ENCODE measurements at regions not wholly inside any gene's neighbourhood (a gene's known extent, or its start where the extent isn't known, plus 50 kb on each side); places are given as distances from the start of the nearest gene placed in this dataset.
"Not testable (repeated sequence)": the region's sequence is repeated elsewhere in the genome, so short reads cannot be mapped to it uniquely, and the experiment has no call there.

DNA sequence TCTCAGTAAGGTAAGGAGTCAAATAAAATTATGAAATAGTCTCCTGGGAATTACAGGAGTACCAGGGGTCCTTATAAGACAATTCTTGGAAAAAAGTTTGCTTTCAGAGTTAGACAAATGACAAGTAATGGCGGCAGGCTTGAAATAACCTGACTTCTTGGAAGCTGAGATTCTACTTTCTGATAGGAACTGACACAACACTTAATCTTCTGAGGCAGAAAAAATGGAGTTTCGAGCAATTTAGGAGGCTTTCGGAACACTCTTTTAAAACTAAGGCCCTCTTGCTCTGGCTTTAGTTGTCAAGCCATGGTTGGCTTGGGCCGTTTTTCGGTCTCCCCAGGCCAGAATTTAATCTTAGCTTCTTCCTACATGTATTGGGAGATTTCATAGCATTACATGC is 260.0 kb downstream of the GATA3 start:
- Histone ChIP-seq H3K4me1 (no peaks in the 10 kb centered on the region), H3K4me3 (no peak overlapping the region), H3K27ac (no peak overlapping the region), H3K27me3 (no peaks in the 10 kb centered on the region), H3K9me3 (replicated peaks) (no peaks in the 10 kb centered on the region), H3K36me3 (no peaks in the 10 kb centered on the region)
- DNase-seq, result no peak

DNA sequence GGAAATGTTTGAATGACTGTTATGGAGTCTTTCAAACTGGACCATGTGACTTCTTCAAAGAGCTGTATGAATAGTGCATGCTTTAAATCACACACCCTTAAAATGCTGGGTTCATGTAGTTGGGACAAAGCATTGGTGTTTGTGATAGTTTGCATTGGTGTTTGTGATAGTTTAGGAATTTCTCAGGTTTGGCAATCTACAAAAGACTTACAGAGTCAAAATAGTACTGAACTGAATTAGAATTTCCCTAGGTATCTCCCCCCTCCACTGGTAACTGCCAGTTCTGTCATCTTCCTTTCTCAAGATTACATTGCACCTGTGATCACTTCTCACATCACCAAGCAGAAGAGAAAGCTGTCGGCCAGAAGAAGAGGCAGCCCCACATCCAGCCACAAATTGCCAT is 261.1 kb downstream of the GATA3 start:
- H3K27me3 ChIP-seq, result no peaks in the 10 kb centered on the region
- DNase-seq, result no peak

DNA sequence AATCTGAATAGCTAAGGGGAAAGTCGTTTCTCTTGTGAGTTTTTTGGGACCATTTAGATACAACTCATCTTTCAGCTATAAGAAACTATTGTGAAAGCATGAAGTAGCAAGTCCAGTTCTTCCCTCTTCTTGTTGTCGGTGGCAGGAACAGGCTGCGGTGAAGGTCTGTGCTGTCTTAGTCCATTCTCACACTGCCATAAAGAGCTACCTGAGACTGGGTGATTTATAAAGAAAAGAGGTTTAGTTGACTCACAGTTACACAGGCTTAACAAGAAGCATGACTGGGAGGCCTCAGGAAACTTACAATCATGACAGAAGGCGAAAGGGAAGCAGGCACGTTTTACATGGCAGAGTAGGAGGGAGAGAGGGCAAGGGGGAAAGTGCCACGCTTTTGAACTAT is 261.8 kb downstream of the GATA3 start:
- Histone ChIP-seq H3K27ac (no peak overlapping the region), H3K36me3 (no peaks in the 10 kb centered on the region), H3K9me3 (replicated peaks) (no peaks in the 10 kb centered on the region), H3K4me1 (no peaks in the 10 kb centered on the region), H3K4me3 (no peak overlapping the region), H3K27me3 (no peaks in the 10 kb centered on the region)
- no peak for DNase-seq

More for the DNA sequence above, 261.1 kb downstream of the GATA3 start:
- H3K27ac ChIP-seq, result no peak overlapping the region
- H3K36me3 ChIP-seq, result no peaks in the 10 kb centered on the region
- H3K4me3 ChIP-seq, result no peak overlapping the region
- no peaks in the 10 kb centered on the region for H3K4me1 ChIP-seq
- no peaks in the 10 kb centered on the region for H3K9me3 ChIP-seq (replicated peaks)

DNA sequence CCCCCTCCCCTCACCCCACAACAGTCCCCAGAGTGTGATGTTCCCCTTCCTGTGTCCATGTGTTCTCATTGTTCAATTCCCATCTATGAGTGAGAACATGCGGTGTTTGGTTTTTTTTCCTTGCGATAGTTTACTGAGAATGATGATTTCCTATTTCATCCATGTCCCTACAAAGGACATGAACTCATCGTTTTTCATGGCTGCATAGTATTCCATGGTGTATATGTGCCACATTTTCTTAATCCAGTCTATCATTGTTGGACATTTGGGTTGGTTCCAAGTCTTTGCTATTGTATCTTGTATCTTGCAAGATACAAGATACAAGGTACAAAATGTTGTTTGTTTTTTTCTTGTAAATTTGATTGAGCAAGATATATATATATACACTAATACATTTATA is 263.9 kb downstream of the GATA3 start:
- not testable (repeated sequence) for DNase-seq; H3K9me3 ChIP-seq (replicated peaks); H3K27ac ChIP-seq; H3K27me3 ChIP-seq; H3K4me1 ChIP-seq; H3K4me3 ChIP-seq; H3K36me3 ChIP-seq

DNA sequence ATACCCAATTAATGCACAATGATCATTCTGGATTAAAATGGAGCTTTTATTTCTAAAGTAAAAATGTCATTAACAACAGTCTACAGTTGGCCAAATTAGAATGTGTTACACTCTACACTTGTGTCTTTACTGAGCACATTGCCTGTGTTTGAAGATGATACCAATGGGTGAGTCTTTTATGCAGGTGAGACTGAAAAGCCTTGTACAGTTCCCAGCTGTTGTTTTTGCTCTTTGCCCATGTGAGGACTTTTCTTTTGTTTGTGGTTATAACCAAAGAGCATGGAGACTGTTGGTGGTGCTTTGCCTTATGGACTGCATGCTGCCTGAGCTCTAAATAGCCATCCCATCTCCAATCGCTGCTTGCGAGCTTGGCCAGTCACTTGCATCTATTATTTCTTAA is 264.5 kb downstream of the GATA3 start:
- H3K36me3 ChIP-seq, result no peaks in the 10 kb centered on the region
- no peaks in the 10 kb centered on the region for H3K9me3 ChIP-seq (replicated peaks)
- DNase-seq, result no peak
- H3K4me1 ChIP-seq, result 0 out of 2 replicates have a peak, but pooled peaks cover 2% of the 10 kb centered on the region
- H3K27ac ChIP-seq, result no peak overlapping the region
- H3K27me3 ChIP-seq, result no peaks in the 10 kb centered on the region
- H3K4me3 ChIP-seq, result no peak overlapping the region

DNA sequence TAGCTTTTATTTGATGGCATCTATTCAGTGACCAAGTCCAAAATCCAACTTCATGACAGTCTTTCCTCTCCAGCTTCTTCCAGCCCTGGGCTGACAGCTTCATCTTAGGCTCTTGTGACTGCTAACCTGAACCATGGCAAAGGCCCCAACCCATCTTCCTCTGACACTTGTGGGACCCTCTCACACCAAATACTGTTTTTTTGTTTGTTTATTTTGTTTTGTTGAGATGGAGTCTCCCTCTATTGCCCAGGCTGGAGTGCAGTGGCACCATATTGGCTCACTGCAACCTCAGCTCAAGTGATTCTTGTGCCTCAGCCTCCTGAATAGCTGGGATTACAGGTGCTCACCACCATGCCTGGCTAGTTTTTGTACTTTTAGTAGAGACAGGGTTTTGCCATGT is 265.2 kb downstream of the GATA3 start:
- Histone ChIP-seq H3K4me3 (no peak overlapping the region), H3K27ac (no peak overlapping the region), H3K9me3 (replicated peaks) (no peaks in the 10 kb centered on the region), H3K36me3 (no peaks in the 10 kb centered on the region), H3K27me3 (no peaks in the 10 kb centered on the region), H3K4me1 (0 out of 2 replicates have a peak, but pooled peaks cover 2% of the 10 kb centered on the region)
- DNase-seq, result no peak

DNA sequence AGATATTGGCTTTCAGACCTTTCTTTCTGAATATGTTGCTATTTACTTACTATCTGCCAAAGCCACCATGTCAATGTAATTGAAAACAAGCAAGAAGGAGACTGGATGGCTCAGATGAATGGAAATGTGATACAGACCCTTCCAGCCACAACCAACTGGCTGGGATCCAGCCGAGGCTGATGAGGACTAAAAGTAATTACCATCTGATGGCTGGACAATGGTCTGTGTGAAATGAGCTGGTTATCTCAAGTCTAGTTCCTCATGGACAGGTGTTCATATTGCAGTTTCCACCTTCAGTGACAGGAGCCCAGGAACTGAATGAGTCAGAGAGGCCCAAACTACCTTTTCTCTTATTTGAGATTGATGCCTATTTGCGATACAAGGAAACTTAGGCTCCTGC is 267.5 kb downstream of the GATA3 start:
- Histone ChIP-seq H3K9me3 (replicated peaks) (no peaks in the 10 kb centered on the region), H3K36me3 (no peaks in the 10 kb centered on the region), H3K27me3 (no peaks in the 10 kb centered on the region), H3K4me3 (no peak overlapping the region), H3K27ac (no peak overlapping the region), H3K4me1 (0 out of 2 replicates have a peak, but pooled peaks cover 2% of the 10 kb centered on the region)
- DNase-seq, result peak; percentile 37 to 71

DNA sequence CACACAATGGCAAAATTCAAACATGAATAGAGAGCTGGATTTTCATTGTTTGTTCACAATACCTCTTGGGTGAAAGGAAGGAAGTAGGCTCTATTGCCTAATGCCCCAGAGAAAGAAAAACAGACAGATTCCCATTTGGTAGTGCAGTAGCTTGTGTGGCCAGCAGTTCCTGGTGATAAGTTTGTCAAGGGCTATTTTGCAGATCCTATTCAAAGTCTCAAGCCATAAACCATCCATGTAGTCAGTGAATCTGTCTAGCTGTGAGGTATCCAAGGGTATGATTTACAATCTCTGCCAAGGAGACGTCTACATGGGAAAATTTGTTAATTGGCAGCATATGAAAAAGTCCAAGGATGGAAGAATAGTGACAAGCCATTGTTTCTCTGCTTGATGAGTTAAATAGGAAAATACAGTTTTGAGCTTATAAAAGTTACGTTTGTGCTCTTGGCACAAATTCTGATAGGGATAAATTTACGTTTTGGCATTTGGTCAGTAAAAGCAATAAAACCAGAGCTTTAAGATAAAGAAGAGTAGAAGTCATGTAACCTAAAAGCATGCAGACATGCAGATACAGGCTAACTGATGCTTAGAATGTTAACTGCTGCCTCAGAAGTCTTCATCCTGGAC is 269.1 kb downstream of the GATA3 start:
- DNase-seq, result no peak
- 0 out of 2 replicates have a peak, but pooled peaks cover 2% of the 10 kb centered on the region for H3K4me1 ChIP-seq
- H3K9me3 ChIP-seq (replicated peaks), result no peaks in the 10 kb centered on the region
- no peak overlapping the region for H3K4me3 ChIP-seq
- H3K27me3 ChIP-seq, result no peaks in the 10 kb centered on the region
- H3K27ac ChIP-seq, result no peak overlapping the region
- H3K36me3 ChIP-seq, result no peaks in the 10 kb centered on the region

DNA sequence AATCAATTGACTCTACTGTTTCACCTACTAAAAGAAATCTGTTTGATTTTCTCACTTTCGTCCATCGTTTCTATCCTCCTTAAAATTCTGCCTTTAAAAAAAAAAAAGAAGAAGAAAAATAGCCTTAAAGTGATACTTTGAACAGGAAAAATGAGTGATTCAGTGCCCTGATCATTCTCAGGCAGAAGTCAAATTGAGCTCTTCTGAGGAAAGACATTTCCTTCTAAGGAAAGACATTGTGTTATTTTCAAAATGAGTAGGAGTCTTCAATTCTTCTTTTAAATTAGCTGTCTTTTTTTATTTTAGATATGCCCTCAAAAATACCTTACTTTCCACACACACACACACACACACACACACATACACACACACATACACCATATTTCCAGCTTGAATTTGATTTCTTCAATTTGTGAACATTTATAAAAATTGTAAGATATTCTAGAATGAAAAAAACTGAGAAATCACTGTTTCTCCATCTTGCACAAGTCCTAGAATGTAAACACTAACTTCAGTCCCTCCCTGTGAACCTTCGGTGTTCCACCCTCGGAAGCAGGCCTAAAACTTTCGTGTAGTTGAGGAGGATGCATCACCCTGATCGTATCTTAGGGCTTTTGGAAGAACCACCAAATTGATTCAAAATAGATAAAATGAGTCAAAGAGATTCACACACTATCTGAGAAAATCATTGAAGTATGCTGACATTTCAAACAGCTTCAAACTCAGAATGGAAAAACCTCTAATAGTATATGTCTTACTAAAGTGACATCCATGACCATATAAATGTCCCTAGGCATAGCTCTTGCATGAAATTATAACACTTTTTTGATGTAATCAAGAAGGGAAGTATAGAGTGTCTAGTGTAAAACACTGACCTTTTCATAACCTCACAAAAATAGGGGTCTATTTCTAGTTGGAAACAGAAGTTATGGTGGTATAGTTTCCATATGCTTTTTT is 270.8 kb downstream of the GATA3 start:
- Histone ChIP-seq H3K27me3 (no peaks in the 10 kb centered on the region), H3K27ac (no peak overlapping the region), H3K36me3 (no peaks in the 10 kb centered on the region), H3K4me1 (0 out of 2 replicates have a peak, but pooled peaks cover 2% of the 10 kb centered on the region), H3K9me3 (replicated peaks) (no peaks in the 10 kb centered on the region), H3K4me3 (no peak overlapping the region)
- no peak for DNase-seq

DNA sequence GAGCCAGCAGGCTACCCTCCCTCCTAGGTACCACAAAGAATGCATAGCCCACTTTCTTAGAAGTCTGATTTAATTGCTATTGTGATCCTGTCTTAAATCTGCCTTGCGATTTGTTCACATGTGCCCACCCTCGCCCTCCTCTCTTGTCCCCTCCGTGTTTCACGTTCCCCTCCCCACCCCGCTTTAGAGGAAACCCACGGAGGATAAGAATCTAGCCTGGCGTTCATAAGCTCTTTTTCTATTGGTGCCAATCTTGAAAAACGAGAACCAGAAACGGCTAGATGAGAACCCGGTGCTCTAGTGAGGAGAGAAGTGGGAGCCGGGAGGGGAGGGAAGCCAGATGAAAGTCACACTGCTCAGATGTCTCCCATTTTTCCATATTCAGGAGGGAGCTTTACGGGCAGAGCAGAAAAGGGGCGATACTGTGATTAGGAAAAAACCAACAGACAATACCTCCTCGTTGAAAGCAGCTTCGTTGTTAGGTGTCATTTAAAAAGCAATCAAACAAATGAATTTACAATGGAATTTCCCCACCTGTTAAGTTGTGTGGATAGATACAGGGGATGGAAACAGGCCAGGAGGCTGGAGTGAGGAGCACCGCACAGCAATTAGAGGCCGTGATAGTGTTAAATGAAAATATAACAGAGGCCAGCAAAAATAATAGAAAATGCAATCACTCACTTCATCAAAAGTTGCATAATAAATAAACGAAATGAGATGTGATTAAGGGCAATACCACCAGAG is 272.1 kb downstream of the GATA3 start:
- Histone ChIP-seq H3K4me1 (0 out of 2 replicates have a peak, but pooled peaks cover 2% of the 10 kb centered on the region), H3K27me3 (no peaks in the 10 kb centered on the region), H3K27ac (no peak overlapping the region), H3K9me3 (replicated peaks) (no peaks in the 10 kb centered on the region), H3K36me3 (no peaks in the 10 kb centered on the region), H3K4me3 (no peak overlapping the region)
- DNase-seq, result no peak

DNA sequence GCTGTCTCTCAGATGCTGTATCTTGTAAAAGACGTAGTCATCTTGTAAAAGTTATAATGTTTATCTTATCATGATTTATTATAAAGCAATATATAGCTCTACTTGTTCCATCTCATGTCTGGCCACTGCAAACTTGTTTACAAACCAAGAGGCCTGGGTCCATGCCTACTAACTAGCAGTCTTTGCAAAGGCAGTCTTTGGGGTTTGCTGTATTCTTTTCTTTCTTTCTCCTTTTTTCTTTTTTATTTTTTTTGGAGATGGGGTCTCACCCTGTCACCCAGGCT is 272.6 kb downstream of the GATA3 start:
- Histone ChIP-seq H3K4me1 (no peaks in the 10 kb centered on the region), H3K36me3 (no peaks in the 10 kb centered on the region)

DNA sequence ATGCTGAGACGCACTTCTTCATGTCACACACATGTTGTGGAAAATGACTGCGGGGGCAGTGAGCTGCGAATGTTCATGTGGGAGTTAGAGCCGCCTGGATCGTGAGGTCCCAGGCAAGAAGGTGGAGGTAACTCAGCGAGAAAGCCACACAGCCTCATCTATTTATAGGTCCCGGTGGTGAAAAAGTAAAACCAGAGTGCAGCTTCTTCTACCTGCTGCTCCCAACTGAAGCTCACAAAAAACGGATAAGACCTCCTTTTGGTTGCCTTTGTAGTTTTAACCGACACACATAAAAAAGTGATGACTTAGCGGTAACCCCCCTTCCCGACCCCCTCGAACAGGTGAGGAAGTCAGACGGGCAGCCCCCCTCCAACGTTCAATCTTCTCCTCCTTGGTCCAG is 276.9 kb downstream of the GATA3 start:
- DNase-seq, result no peak
- Histone ChIP-seq H3K27me3 (no peaks in the 10 kb centered on the region), H3K4me1 (no peaks in the 10 kb centered on the region), H3K27ac (no peak overlapping the region), H3K36me3 (no peaks in the 10 kb centered on the region), H3K9me3 (replicated peaks) (no peaks in the 10 kb centered on the region), H3K4me3 (no peak overlapping the region)

More for the DNA sequence above, 272.6 kb downstream of the GATA3 start:
- H3K4me3 ChIP-seq, result no peak overlapping the region
- no peaks in the 10 kb centered on the region for H3K27me3 ChIP-seq
- no peaks in the 10 kb centered on the region for H3K9me3 ChIP-seq (replicated peaks)
- DNase-seq, result no peak
- H3K27ac ChIP-seq, result no peak overlapping the region

DNA sequence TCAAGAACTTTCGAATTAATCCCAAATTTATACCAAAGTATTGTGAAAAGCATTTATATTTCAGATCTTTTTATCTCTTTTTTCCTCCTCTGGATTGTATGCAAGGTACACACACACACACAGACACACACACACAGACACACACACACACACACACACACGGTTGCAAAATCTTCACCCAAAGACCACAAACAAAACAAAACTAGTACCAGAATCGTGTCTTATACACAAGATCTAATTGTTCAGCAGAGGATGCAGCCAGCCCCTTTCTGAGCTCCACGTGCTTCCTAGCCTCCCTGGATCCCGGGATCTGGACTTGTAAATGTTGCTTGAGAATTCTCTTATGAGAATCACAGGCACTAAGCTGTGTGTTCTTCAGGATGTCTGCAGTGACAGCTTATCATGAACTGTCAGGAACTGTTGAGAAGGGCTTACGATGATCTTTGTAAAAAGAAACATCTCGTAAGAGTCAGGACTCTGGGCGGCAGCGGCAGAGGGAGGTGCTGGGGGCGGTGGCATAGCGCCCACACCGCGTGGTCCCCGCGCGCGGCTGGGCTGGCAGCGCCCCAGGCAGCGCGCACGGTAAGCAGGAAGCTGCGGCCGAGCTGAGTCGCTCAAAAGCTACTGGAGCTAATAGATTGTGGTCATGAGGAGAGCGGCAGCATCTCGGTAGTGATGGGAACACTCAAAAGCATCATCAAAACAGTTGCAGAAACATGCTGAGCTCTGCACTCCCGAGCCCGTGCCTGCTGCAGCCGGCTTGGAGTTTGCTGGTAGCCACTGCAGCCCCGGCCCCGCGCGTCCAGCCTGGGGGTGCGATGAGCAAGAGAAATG is 277.6 kb downstream of the GATA3 start:
- no peak overlapping the region for H3K27ac ChIP-seq
- H3K9me3 ChIP-seq (replicated peaks), result no peaks in the 10 kb centered on the region
- DNase-seq, result peak in 1 of 2 experiments; percentile 4
- H3K4me3 ChIP-seq, result no peak overlapping the region
- H3K4me1 ChIP-seq, result no peaks in the 10 kb centered on the region
- H3K36me3 ChIP-seq, result no peaks in the 10 kb centered on the region
- no peaks in the 10 kb centered on the region for H3K27me3 ChIP-seq

DNA sequence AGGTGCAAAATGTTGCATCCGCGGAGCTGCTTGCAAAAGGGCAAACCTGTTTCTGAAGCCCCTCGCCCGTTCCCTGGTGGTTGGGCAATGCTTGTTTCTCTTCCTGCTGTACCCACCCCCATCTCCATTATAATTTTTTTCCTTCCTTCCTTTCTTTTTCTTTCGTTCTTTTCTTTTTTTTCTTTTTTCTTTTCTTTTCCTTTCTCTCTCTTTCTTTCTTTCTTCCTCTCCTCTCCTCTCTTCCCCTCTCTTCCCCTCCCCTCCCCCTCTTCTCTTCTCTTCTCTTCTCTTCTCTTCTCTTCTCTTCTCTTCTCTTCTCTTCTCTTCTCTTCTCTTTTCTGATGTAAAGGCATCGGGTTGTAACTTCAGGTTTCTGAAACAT is 278.2 kb downstream of the GATA3 start:
- Histone ChIP-seq H3K4me1 (no peaks in the 10 kb centered on the region), H3K9me3 (replicated peaks) (no peaks in the 10 kb centered on the region), H3K36me3 (no peaks in the 10 kb centered on the region), H3K4me3 (no peak overlapping the region), H3K27ac (no peak overlapping the region), H3K27me3 (no peaks in the 10 kb centered on the region)
- no peak for DNase-seq

All from SJCRH30 (cell line).